ENCODE measurements at regions not wholly inside any gene's neighbourhood (a gene's known extent, or its start where the extent isn't known, plus 50 kb on each side); places are given as distances from the start of the nearest gene placed in this dataset.

DNA sequence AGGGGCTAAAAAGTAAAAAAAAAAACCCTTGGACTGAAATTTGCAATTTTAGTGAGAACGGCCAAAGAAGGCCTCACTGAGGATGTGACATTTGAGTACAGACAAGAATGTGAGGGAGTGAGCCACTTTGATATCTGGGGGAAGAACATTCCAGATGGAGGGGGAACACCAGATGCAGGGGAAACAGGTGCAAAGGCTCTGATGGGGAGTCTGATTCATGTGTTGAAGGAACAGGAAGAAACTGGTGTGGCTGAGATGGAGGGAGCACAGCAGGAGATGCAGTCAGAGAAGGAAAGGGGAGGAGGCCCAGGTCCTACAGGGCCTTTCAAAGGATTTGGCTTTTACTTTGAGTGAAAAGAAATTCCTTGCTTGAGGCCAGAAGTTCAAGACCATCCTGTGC lies 615.7 kb upstream of the NRP1 start:
- Histone ChIP-seq H3K9me3 (no peaks in the 10 kb centered on the region), H3K27ac (no peak overlapping the region), H3K4me3 (no peak overlapping the region), H3K27me3 (no peaks in the 10 kb centered on the region), H3K36me3 (no peaks in the 10 kb centered on the region), H3K4me1 (no peaks in the 10 kb centered on the region)
- TF ChIP-seq CTCF (IDR thresholded peaks at IDR 0.05) (no peak), POLR2AphosphoS5 (IDR thresholded peaks at IDR 0.05) (no peak), POLR2A (IDR thresholded peaks at IDR 0.05) (no peak), EP300 (IDR thresholded peaks at IDR 0.05) (no peak)
- 67 to 95% (median 89%) methylated on average over 1 of the region's 1 CpG for WGBS, 5 donors
- no peak for DNase-seq
- intact Hi-C loops (cut with DNase I; ENCODE audit: low total_unique reads), result no loop called here

GRCh38 chr10:33947544-33947943 lies 613.1 kb upstream of the NRP1 start:
- H3K27ac ChIP-seq, result no peak overlapping the region
- H3K4me3 ChIP-seq, result no peak overlapping the region
- no peaks in the 10 kb centered on the region for H3K27me3 ChIP-seq
- WGBS, 5 donors, result 73 to 81% (median 78%) methylated on average over 5 of the region's 5 CpGs
- H3K36me3 ChIP-seq, result no peaks in the 10 kb centered on the region
- no peaks in the 10 kb centered on the region for H3K4me1 ChIP-seq
- no peak for DNase-seq
- no peaks in the 10 kb centered on the region for H3K9me3 ChIP-seq
- no peak for TF ChIP-seq POLR2AphosphoS5 (IDR thresholded peaks at IDR 0.05)
- no peak for TF ChIP-seq CTCF (IDR thresholded peaks at IDR 0.05)
- intact Hi-C loops (cut with DNase I; ENCODE audit: low total_unique reads), result no loop called here

DNA sequence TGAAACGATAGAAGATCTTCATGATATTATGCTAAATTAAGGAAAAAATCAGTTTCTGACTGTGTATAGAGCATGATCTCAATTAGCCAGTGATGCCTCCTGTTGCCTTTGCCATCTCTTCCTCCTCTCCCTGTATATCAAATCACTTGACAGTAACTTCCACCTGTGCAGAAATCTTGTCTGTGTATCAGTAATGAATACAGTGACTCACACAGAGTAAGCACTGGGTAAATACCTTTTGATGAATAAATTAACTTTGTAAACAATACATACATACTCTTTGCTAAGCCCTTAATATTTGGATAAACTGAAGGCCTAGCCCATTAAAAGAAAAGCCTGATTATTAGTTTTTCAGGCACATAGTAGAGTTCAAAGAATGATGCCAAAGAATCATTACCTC lies 610.6 kb upstream of the NRP1 start:
- TF ChIP-seq POLR2AphosphoS5 (IDR thresholded peaks at IDR 0.05) (no peak), POLR2A (IDR thresholded peaks at IDR 0.05) (no peak), CTCF (IDR thresholded peaks at IDR 0.05) (no peak), EP300 (IDR thresholded peaks at IDR 0.05) (no peak)
- intact Hi-C loops (cut with DNase I; ENCODE audit: low total_unique reads), result no loop called here
- WGBS, 5 donors, result 82 to 88% (median 87%) methylated on average over 1 of the region's 1 CpG
- DNase-seq, result no peak
- Histone ChIP-seq H3K9me3 (no peaks in the 10 kb centered on the region), H3K4me1 (no peaks in the 10 kb centered on the region), H3K4me3 (no peak overlapping the region), H3K36me3 (no peaks in the 10 kb centered on the region), H3K27ac (no peak overlapping the region), H3K27me3 (no peaks in the 10 kb centered on the region)

DNA sequence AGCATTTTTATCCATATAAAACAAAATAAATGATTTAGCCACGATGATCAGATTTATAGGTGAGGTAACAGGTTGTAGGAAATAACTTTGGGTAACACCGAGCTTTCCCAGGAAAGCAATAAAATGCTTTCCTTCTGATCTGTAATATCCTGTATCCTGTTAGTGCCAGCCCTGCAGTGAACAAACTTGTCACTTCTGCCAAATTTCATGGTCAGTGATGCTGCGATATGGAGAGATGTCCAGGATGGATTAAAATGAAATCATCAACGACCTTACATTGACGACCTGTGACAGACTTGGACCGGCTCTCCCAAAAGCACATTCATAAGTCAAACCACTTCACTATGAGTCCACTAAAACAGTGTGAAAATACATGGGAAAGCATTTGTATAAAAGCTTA lies 608.0 kb upstream of the NRP1 start:
- no peak overlapping the region for H3K4me3 ChIP-seq
- H3K9me3 ChIP-seq, result no peaks in the 10 kb centered on the region
- intact Hi-C loops (cut with DNase I; ENCODE audit: low total_unique reads), result no loop called here
- no peaks in the 10 kb centered on the region for H3K36me3 ChIP-seq
- TF ChIP-seq CTCF (IDR thresholded peaks at IDR 0.05), result no peak
- no peak for TF ChIP-seq EP300 (IDR thresholded peaks at IDR 0.05)
- no peak for TF ChIP-seq POLR2A (IDR thresholded peaks at IDR 0.05)
- no peak for TF ChIP-seq POLR2AphosphoS5 (IDR thresholded peaks at IDR 0.05)
- H3K27ac ChIP-seq, result no peak overlapping the region
- no peak for DNase-seq
- H3K4me1 ChIP-seq, result no peaks in the 10 kb centered on the region
- 81 to 90% (median 87%) methylated on average over 6 of the region's 6 CpGs for WGBS, 5 donors
- no peaks in the 10 kb centered on the region for H3K27me3 ChIP-seq

DNA sequence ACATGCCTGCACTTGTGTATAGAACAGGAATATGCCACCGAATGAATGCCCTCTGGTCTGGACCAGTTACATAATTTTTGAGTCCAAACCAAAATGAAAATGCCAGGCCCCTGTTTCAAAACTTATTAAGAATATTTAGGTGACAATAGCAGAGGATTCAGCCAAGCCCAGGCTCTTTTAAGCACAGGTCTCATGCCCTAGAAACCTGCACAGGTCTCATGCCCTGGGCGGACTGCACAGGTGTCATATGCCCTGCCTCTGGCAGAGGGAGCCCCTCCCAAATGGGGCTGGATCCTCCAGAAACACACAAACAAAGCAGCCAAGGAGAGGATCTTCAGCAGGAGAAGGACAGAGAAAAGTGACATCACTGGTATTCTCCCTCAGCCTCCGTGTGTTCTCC lies 605.4 kb upstream of the NRP1 start:
- intact Hi-C loops (cut with DNase I; ENCODE audit: low total_unique reads), result no loop called here
- TF ChIP-seq CTCF (IDR thresholded peaks at IDR 0.05) (no peak), POLR2A (IDR thresholded peaks at IDR 0.05) (no peak)
- DNase-seq, result no peak

More for the DNA sequence above, 605.4 kb upstream of the NRP1 start:
- Histone ChIP-seq H3K36me3 (no peaks in the 10 kb centered on the region), H3K4me3 (no peak overlapping the region), H3K27me3 (no peaks in the 10 kb centered on the region), H3K4me1 (no peaks in the 10 kb centered on the region), H3K9me3 (no peaks in the 10 kb centered on the region), H3K27ac (no peak overlapping the region)
- WGBS, 5 donors, result 72 to 91% (median 84%) methylated on average over 3 of the region's 3 CpGs

All from stomach (tissue), 8 donors.